Skeletal muscle tissue (tissue), 3 donors: ENCODE measurements at regions not wholly inside any gene's neighbourhood (a gene's known extent, or its start where the extent isn't known, plus 50 kb on each side); places are given as distances from the start of the nearest gene placed in this dataset.

Experiments
- H3K27ac ChIP-seq: one replicate; pipeline ENCODE4 v1.7.0; 2013; ENCODE audit warnings: mild to moderate bottlenecking, low read depth, low read length, inconsistent platforms
- H3K27me3 ChIP-seq, 3 donors: one replicate each; pipeline ENCODE4 v1.7.0; 2013; ENCODE audit warnings: low read length in 3 of 3; ENCODE audit not compliant: control insufficient read depth in 3 of 3, insufficient read depth in 3 of 3
- H3K36me3 ChIP-seq, 3 donors: one replicate each; pipeline ENCODE4 v1.7.0; 2013; ENCODE audit warnings: low read length in 3 of 3; ENCODE audit not compliant: control insufficient read depth in 3 of 3, insufficient read depth in 3 of 3
- H3K4me1 ChIP-seq, 3 donors: one replicate each; pipeline ENCODE4 v1.7.0; 2013; ENCODE audit warnings: low read length in 3 of 3, mild to moderate bottlenecking in 3 of 3; ENCODE audit not compliant: control insufficient read depth in 3 of 3, insufficient read depth in 3 of 3
- H3K4me3 ChIP-seq, 3 donors: one replicate each; pipeline ENCODE4 v1.7.0; 2013; ENCODE audit warnings: low read length in 3 of 3
- H3K9ac ChIP-seq, 3 donors: one replicate each; pipeline ENCODE4 v1.7.0; 2013; ENCODE audit warnings: low read length in 3 of 3, mild to moderate bottlenecking in 3 of 3, moderate library complexity in 2 of 3, low read depth in 1 of 3
- H3K9me3 ChIP-seq, 3 donors: one replicate each; pipeline ENCODE4 v1.7.0; 2013; ENCODE audit warnings: low read length in 3 of 3; ENCODE audit not compliant: control insufficient read depth in 3 of 3
- donor health status: Osteomylitis.

GRCh38 chr6:22471132-22471690, 98.2 kb upstream of the HDGFL1 start:
- Histone ChIP-seq H3K9ac (peak overlapping the region in 2 of 3 donors; percentile 11 to 52), H3K27ac (no peak overlapping the region), H3K9me3 (no peaks in the 10 kb centered on the region), H3K27me3 (no peaks in the 10 kb centered on the region), H3K4me1 (peaks cover 23 to 31% (median 27%) of the 10 kb centered on the region in 3 donors), H3K36me3 (no peaks in the 10 kb centered on the region), H3K4me3 (peak overlapping the region in 2 of 3 donors; percentile 14 to 48)

DNA sequence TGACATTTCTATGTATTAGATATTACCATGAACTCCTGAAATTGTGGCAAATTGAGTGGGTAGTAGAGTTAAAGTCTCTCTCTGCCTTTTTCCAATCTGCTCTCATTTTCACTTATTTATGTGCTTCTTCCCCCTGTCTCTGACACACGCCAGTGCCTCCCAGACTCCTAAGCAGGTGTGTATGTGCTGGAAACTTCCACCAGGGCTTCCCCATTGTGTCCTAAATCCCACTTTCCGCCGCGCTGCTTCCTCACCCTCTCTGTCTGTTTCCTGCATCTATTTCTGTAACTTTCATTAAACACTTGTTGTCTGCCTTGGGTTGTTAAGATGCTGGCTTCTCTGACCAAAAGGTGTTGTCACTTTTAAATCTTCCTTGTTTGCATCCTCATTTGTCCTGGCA, 97.6 kb upstream of the HDGFL1 start:
- Histone ChIP-seq H3K9me3 (no peaks in the 10 kb centered on the region), H3K4me1 (peaks cover 20 to 27% (median 25%) of the 10 kb centered on the region in 3 donors), H3K36me3 (no peaks in the 10 kb centered on the region), H3K9ac (peak overlapping the region in 2 of 3 donors; percentile 52 to 58), H3K27me3 (no peaks in the 10 kb centered on the region), H3K27ac (no peak overlapping the region), H3K4me3 (peak overlapping the region; percentile 13 to 55 (median 42))

DNA sequence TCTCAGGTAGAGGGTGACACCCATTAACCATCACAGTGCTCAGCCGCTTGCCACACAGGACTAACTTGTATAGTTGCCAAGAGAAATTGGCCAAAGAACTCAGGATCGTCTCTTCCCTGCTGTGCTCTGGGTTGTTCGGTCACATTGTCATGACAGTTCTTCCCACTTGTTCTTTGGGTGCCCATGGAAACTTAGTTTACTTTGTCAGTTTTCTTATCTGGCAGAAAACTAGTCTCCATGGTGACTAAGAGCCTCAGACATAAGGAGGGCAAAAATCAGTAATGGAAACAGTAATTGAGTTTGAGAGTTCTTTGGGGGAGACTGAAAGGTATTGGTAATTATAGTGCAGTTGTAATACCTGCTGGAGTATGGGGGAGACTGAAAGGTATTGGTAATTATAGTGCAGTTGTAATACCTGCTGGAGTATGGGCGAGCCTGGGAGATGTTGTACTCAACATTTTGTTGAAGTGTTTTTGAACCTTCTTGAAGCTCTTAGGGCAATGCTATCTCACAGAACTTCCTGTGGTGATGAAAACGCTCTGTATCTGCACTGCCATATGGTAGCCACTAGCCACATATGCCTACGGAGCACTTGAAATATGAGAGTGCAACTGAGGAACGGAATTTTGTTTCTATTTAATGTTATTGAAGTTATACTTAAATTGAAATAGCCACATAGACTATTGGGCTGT, 95.2 kb upstream of the HDGFL1 start:
- peaks cover 14 to 17% (median 16%) of the 10 kb centered on the region in 3 donors for H3K4me1 ChIP-seq
- no peaks in the 10 kb centered on the region for H3K36me3 ChIP-seq

GRCh38 chr6:22476811-22477390, 92.5 kb upstream of the HDGFL1 start:
- H3K27me3 ChIP-seq, result no peaks in the 10 kb centered on the region
- H3K9me3 ChIP-seq, result no peaks in the 10 kb centered on the region
- H3K4me3 ChIP-seq, result no peak overlapping the region
- H3K9ac ChIP-seq, result no peak overlapping the region
- H3K27ac ChIP-seq, result no peak overlapping the region
- no peaks in the 10 kb centered on the region for H3K36me3 ChIP-seq
- H3K4me1 ChIP-seq, result peaks cover 1 to 2% (median 2%) of the 10 kb centered on the region in 3 donors

More for the DNA sequence above, 95.2 kb upstream of the HDGFL1 start:
- H3K9me3 ChIP-seq, result no peaks in the 10 kb centered on the region
- no peak overlapping the region for H3K27ac ChIP-seq
- H3K9ac ChIP-seq, result no peak overlapping the region
- no peaks in the 10 kb centered on the region for H3K27me3 ChIP-seq
- H3K4me3 ChIP-seq, result no peak overlapping the region

GRCh38 chr6:22497276-22497675, 72.1 kb upstream of the HDGFL1 start:
- Histone ChIP-seq H3K27me3 (no peaks in the 10 kb centered on the region), H3K27ac (no peak overlapping the region), H3K9ac (no peak overlapping the region), H3K4me3 (no peak overlapping the region), H3K4me1 (no peaks in the 10 kb centered on the region), H3K9me3 (no peaks in the 10 kb centered on the region), H3K36me3 (no peaks in the 10 kb centered on the region)

- no peaks in the 10 kb centered on the region for H3K36me3 ChIP-seq
- H3K4me1 ChIP-seq, result no peaks in the 10 kb centered on the region
- no peak overlapping the region for H3K9ac ChIP-seq
Measured at GRCh38 chr6:22499815-22500214, 69.6 kb upstream of the HDGFL1 start.

GRCh38 chr6:22506496-22506895, 62.9 kb upstream of the HDGFL1 start:
- Histone ChIP-seq H3K36me3 (no peaks in the 10 kb centered on the region), H3K9me3 (no peaks in the 10 kb centered on the region), H3K27me3 (no peaks in the 10 kb centered on the region), H3K9ac (no peak overlapping the region), H3K4me3 (no peak overlapping the region), H3K27ac (no peak overlapping the region), H3K4me1 (no peaks in the 10 kb centered on the region)

More at GRCh38 chr6:22499815-22500214, 69.6 kb upstream of the HDGFL1 start:
- Histone ChIP-seq H3K9me3 (no peaks in the 10 kb centered on the region), H3K27me3 (no peaks in the 10 kb centered on the region), H3K4me3 (no peak overlapping the region), H3K27ac (no peak overlapping the region)

DNA sequence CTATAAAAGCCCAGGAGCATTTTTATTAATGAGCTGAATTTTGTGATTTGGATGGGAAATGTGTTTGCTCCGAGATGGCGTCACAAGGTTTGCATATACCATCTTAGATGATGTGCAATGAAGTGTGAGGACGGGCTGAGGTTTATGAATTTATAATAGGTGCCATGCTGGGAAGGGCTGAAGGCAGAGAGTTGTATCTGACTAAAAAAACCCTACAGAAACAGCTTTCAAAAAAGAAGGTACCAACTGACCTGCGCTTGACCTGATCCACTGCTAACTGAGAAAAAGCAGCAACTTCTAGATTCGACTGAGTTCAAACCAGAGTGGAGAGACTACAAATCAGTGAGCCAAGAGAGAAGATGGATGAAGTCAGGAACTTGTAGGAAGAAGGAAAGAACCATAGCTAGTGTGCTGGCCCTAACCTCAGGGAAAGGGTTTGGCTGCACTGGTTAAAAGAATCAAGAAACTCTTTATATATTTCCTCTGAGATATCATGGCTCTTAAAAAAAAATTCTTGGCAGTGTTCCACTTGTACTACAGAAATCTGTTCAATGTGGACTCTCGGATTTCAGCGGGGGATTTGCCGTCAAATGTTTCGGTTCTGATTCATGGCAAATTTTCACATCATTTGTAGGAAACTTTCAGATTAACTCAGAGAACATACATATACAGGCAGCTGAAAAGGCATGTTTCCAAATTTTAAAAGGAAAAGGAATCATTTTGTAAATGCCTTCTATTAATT, 56.5 kb upstream of the HDGFL1 start:
- Histone ChIP-seq H3K36me3 (no peaks in the 10 kb centered on the region), H3K9me3 (no peaks in the 10 kb centered on the region), H3K27ac (no peak overlapping the region), H3K4me1 (no peaks in the 10 kb centered on the region), H3K9ac (no peak overlapping the region), H3K4me3 (no peak overlapping the region), H3K27me3 (no peaks in the 10 kb centered on the region)

GRCh38 chr6:22513667-22514066, 55.7 kb upstream of the HDGFL1 start:
- H3K36me3 ChIP-seq, result no peaks in the 10 kb centered on the region
- H3K27me3 ChIP-seq, result no peaks in the 10 kb centered on the region
- H3K4me3 ChIP-seq, result no peak overlapping the region
- no peaks in the 10 kb centered on the region for H3K9me3 ChIP-seq
- H3K27ac ChIP-seq, result no peak overlapping the region
- no peak overlapping the region for H3K9ac ChIP-seq
- H3K4me1 ChIP-seq, result no peaks in the 10 kb centered on the region

GRCh38 chr6:22519237-22519636, 50.1 kb upstream of the HDGFL1 start:
- no peaks in the 10 kb centered on the region for H3K9me3 ChIP-seq
- no peaks in the 10 kb centered on the region for H3K36me3 ChIP-seq
- H3K4me1 ChIP-seq, result no peaks in the 10 kb centered on the region
- H3K27ac ChIP-seq, result no peak overlapping the region
- H3K27me3 ChIP-seq, result no peaks in the 10 kb centered on the region
- no peak overlapping the region for H3K4me3 ChIP-seq
- no peak overlapping the region for H3K9ac ChIP-seq
